HCT116 (cell line): ENCODE measurements at regions not wholly inside any gene's neighbourhood (a gene's known extent, or its start where the extent isn't known, plus 50 kb on each side); places are given as distances from the start of the nearest gene placed in this dataset.

Experiments
- ATAC-seq: fragments of 200-7000 bp; cut with Tn5 transposase; 2 replicates; pipeline ENCODE4 v1.9.1; 2020; ENCODE audit warnings: mild to moderate bottlenecking, moderate library complexity
- BruUV-seq: library from RNA; stranded (reverse); fragments of 400-500 nt; replicated peaks from 2 replicates; lab custom pipeline; 2021; lab: Mats Ljungman, UMichigan
- CTCF ChIA-PET: fragments of 300-600 bp; sonication (Branson Sonifier 250); formaldehyde crosslinking; loops from one replicate; lab custom pipeline; 2021; ENCODE audit warnings: antibody characterized with exemption; lab: Charles Lee
- POLR2A ChIA-PET: fragments of 300-600, 350-600 bp; sonication (Branson Sonifier 250); formaldehyde crosslinking; loops from one replicate; lab custom pipeline; 2021; ENCODE audit warnings: antibody characterized with exemption; lab: Charles Lee
- RAD21 ChIA-PET, 2 experiments: fragments of 300-600 bp; sonication (Branson Sonifier 250); formaldehyde crosslinking; loops; one replicate each; lab custom pipeline; 2023; ENCODE audit warnings: low total read pairs in 2 of 2; ENCODE audit not compliant: uncharacterized antibody in 2 of 2, unreplicated experiment in 2 of 2, low non-redundant PET in 1 of 2; lab: Charles Lee
- DNase-seq: peaks from one replicate; pipeline ENCODE4 v3.0.0-alpha.2; 2010; ENCODE audit warnings: low read depth, low spot score
- H2AFZ ChIP-seq: fragments of 200-600 bp; shearing (Covaris generic), sonication (generic); 2 replicates; pipeline ENCODE4 v1.6.1; 2017; ENCODE audit warnings: low read depth, mixed run types, mixed read lengths, antibody characterized with exemption, low read length; ENCODE audit not compliant: poor library complexity, severe bottlenecking
- H3K27ac ChIP-seq: 2 replicates; pipeline ENCODE4 v1.5.1; 2012; ENCODE audit warnings: low read depth, low read length
- H3K27me3 ChIP-seq: fragments of 200-600 bp; sonication (generic); 2 replicates; pipeline ENCODE4 v1.6.1; 2016; ENCODE audit warnings: mixed run types, low read length, mixed read lengths; ENCODE audit not compliant: insufficient read depth
- H3K36me3 ChIP-seq, 2 experiments: fragments of 200-500 bp in 1 of 2; fragments of 200-600 bp in 1 of 2; sonication (Bioruptor generic) in 1 of 2; sonication (generic) in 1 of 2; 2 replicates each; pipeline versions ENCODE4 v1.5.1 to v1.6.1; 2014 to 2016; ENCODE audit warnings: low read length in 2 of 2, inconsistent platforms in 1 of 2, mixed read lengths in 1 of 2, mixed run types in 1 of 2; ENCODE audit not compliant: insufficient read depth in 2 of 2, control insufficient read depth in 1 of 2
- H3K4me1 ChIP-seq, 2 experiments: fragments of 200-600 bp in 1 of 2; sonication (generic) in 1 of 2; 2 replicates each; pipeline versions ENCODE4 v1.5.1 to v1.6.1; 2012 to 2017; ENCODE audit warnings: low read length in 2 of 2, inconsistent platforms in 1 of 2, mild to moderate bottlenecking in 1 of 2, mixed read lengths in 1 of 2, mixed run types in 1 of 2, moderate library complexity in 1 of 2; ENCODE audit not compliant: insufficient read depth in 2 of 2, control insufficient read depth in 1 of 2
- H3K4me2 ChIP-seq: fragments of 200-600 bp; sonication (generic); 2 replicates; pipeline ENCODE4 v1.6.1; 2017; ENCODE audit warnings: mixed run types, low read length, mixed read lengths
- H3K4me3 ChIP-seq, 2 experiments: fragments of 200-600 bp in 1 of 2; sonication (generic) in 1 of 2; replicated peaks in 1 of 2; 2 replicates each; pipeline ENCODE4 v1.5.1; 2011 to 2016; ENCODE audit warnings: low read length in 2 of 2, control low read depth in 1 of 2, low read depth in 1 of 2, mild to moderate bottlenecking in 1 of 2, mixed read lengths in 1 of 2, mixed run types in 1 of 2
- H3K79me2 ChIP-seq: fragments of 200-600 bp; sonication (generic); 2 replicates; pipeline ENCODE4 v1.6.1; 2017; ENCODE audit warnings: mild to moderate bottlenecking, mixed run types, low read length, moderate library complexity, mixed read lengths; ENCODE audit not compliant: insufficient read depth
- H3K9ac ChIP-seq: fragments of 200-600 bp; sonication (generic); 2 replicates; pipeline ENCODE4 v1.6.1; 2016; ENCODE audit warnings: low read length, mixed read lengths
- H3K9me2 ChIP-seq: fragments of 200-600 bp; sonication (generic), shearing (Covaris generic); 2 replicates; pipeline ENCODE4 v1.6.1; 2017; ENCODE audit warnings: mixed run types, mild to moderate bottlenecking, moderate library complexity; ENCODE audit not compliant: insufficient read depth
- H3K9me3 ChIP-seq, 2 experiments: fragments of 200-500 bp in 1 of 2; fragments of 200-600 bp in 1 of 2; sonication (Bioruptor generic) in 1 of 2; sonication (generic) in 1 of 2; 2 replicates each; pipeline ENCODE4 v1.6.1; 2014 to 2017; ENCODE audit warnings: low read length in 2 of 2, mixed read lengths in 2 of 2, inconsistent platforms in 1 of 2, low read depth in 1 of 2, mild to moderate bottlenecking in 1 of 2, mixed run types in 1 of 2, moderate library complexity in 1 of 2; ENCODE audit not compliant: control insufficient read depth in 1 of 2, insufficient read depth in 1 of 2
- H4K20me1 ChIP-seq: fragments of 200-600 bp; sonication (generic), shearing (Covaris generic); 2 replicates; pipeline ENCODE4 v1.6.1; 2017; ENCODE audit warnings: mixed run types, mild to moderate bottlenecking, moderate library complexity; ENCODE audit not compliant: insufficient read depth
- ATF3 ChIP-seq: IDR thresholded peaks from 2 replicates; pipeline ENCODE4 v1.6.1; 2012
- CBX3 ChIP-seq: IDR thresholded peaks from 2 replicates; pipeline ENCODE4 v1.6.1; 2012; ENCODE audit warnings: low read depth
- CEBPB ChIP-seq: IDR thresholded peaks from 2 replicates; pipeline ENCODE4 v1.6.1; 2012; ENCODE audit warnings: low read depth
- CTCF ChIP-seq, 3 experiments: fragments of 200-600 bp in 1 of 3; sonication (generic) in 1 of 3; IDR thresholded peaks in 2 of 3; conservative IDR thresholded peaks in 1 of 3; 2 replicates each; pipeline ENCODE4 v1.5.1; 2012 to 2017; ENCODE audit warnings: low read depth in 2 of 3, low read length in 2 of 3, antibody characterized with exemption in 1 of 3, borderline replicate concordance in 1 of 3, control low read depth in 1 of 3, mild to moderate bottlenecking in 1 of 3, mixed read lengths in 1 of 3, mixed run types in 1 of 3, moderate library complexity in 1 of 3; ENCODE audit not compliant: insufficient read depth in 1 of 3
- EGR1 ChIP-seq: IDR thresholded peaks from 2 replicates; pipeline ENCODE4 v1.6.1; 2012; ENCODE audit warnings: low read depth
- ELF1 ChIP-seq: IDR thresholded peaks from 2 replicates; pipeline ENCODE4 v1.6.1; 2012; ENCODE audit warnings: low read depth, borderline replicate concordance
- EZH2 ChIP-seq: fragments of 200-600 bp; sonication (generic); IDR thresholded peaks from 2 replicates; pipeline ENCODE4 v1.6.1; 2017; ENCODE audit warnings: antibody characterized with exemption, mixed run types
- EZH2phosphoT487 ChIP-seq: fragments of 200-600 bp; IDR thresholded peaks from 2 replicates; pipeline ENCODE4 v1.6.1; 2018; ENCODE audit warnings: antibody characterized with exemption, borderline replicate concordance
- FOSL1 ChIP-seq: IDR thresholded peaks from 2 replicates; pipeline ENCODE4 v1.6.1; 2012; ENCODE audit warnings: low read depth
- JUND ChIP-seq: IDR thresholded peaks from 2 replicates; pipeline ENCODE4 v1.6.1; 2012
- MAX ChIP-seq: IDR thresholded peaks from 2 replicates; pipeline ENCODE4 v1.6.1; 2012
- POLR2A ChIP-seq: IDR thresholded peaks from 2 replicates; pipeline ENCODE4 v1.7.0; 2011; ENCODE audit warnings: borderline replicate concordance; ENCODE audit not compliant: insufficient read depth, insufficient read length; ENCODE audit errors: extremely low read depth
- POLR2AphosphoS5 ChIP-seq: IDR thresholded peaks from 2 replicates; pipeline ENCODE4 v1.6.1; 2011; ENCODE audit warnings: mild to moderate bottlenecking, low read depth, low read length, moderate library complexity
- SIN3A ChIP-seq: IDR thresholded peaks from 2 replicates; pipeline ENCODE4 v1.6.1; 2012; ENCODE audit warnings: low read depth
- SP1 ChIP-seq: IDR thresholded peaks from 2 replicates; pipeline ENCODE4 v1.6.1; 2012; ENCODE audit warnings: low read depth
- TCF7L2 ChIP-seq: IDR thresholded peaks from 2 replicates; pipeline ENCODE4 v1.7.0; 2011; ENCODE audit warnings: borderline replicate concordance, inconsistent platforms; ENCODE audit not compliant: insufficient read depth, insufficient read length; ENCODE audit errors: extremely low read depth
- ZBTB33 ChIP-seq: IDR thresholded peaks from 2 replicates; pipeline ENCODE4 v1.6.1; 2011; ENCODE audit warnings: mild to moderate bottlenecking, low read length, moderate library complexity; ENCODE audit not compliant: insufficient replicate concordance; ENCODE audit errors: extremely low read depth
- ZFX ChIP-seq: fragments of 450-650 bp; IDR thresholded peaks from 2 replicates; pipeline ENCODE4 v1.6.1; 2017
- intact Hi-C: fragments of 100-400 bp; cut with micrococcal nuclease; formaldehyde crosslinking; loops from 2 replicates; pipeline ENCODE4 v1.10.0; 2022

GRCh38 chr14:97428808-97429440, 631.7 kb downstream of the VRK1 start:
- Histone ChIP-seq H3K36me3 (no peaks in the 10 kb centered on the region), H3K4me3 (no peak overlapping the region), H3K27ac (no peak overlapping the region), H3K79me2 (no peaks in the 10 kb centered on the region), H3K27me3 (no peaks in the 10 kb centered on the region), H3K9me3 (no peaks in the 10 kb centered on the region), H3K4me1 (no peaks in the 10 kb centered on the region), H2AFZ (no peak overlapping the region), H3K9me2 (no peaks in the 10 kb centered on the region), H3K9ac (no peak overlapping the region), H3K4me2 (no peak overlapping the region), H4K20me1 (no peaks in the 10 kb centered on the region)
- DNase-seq (no peak), ATAC-seq (no peak)
- intact Hi-C loops: no loop called here
- TF ChIP-seq EZH2phosphoT487: no peak
- TF ChIP-seq SIN3A: no peak
- no peak for TF ChIP-seq CTCF (IDR thresholded peaks at IDR 0.05 in 2 of 3, conservative IDR thresholded peaks at IDR 0.05 in 1 of 3; ENCODE audit: borderline replicate concordance in 1 of 3, insufficient read depth in 1 of 3, low read depth in 2 of 3, low read length in 2 of 3)
- TF ChIP-seq FOSL1: no peak
- no peak for TF ChIP-seq ELF1
- no peak for TF ChIP-seq CEBPB
- no peak for TF ChIP-seq ZFX
- no peak for TF ChIP-seq ATF3
- no peak for TF ChIP-seq ZBTB33
- TF ChIP-seq SP1: no peak
- no peak for TF ChIP-seq POLR2AphosphoS5
- TF ChIP-seq JUND: no peak
- no peak for TF ChIP-seq MAX
- no peak for TF ChIP-seq POLR2A
- TF ChIP-seq EGR1: no peak
- TF ChIP-seq EZH2: no peak
- TF ChIP-seq CBX3: no peak
- no peak for TF ChIP-seq TCF7L2
- BruUV-seq: no TSS peak
- ChIA-PET CTCF (no interaction called here), RAD21 (no interaction called here), POLR2A (no interaction called here)
